GM21423 (cell line): ENCODE measurements at regions not wholly inside any gene's neighbourhood (a gene's known extent, or its start where the extent isn't known, plus 50 kb on each side); places are given as distances from the start of the nearest gene placed in this dataset.
"Not testable (repeated sequence)": the region's sequence is repeated elsewhere in the genome, so short reads cannot be mapped to it uniquely, and the experiment has no call there.

ENCODE experiments used
- ATAC-seq: cut with Tn5 transposase; IDR thresholded peaks from one replicate; pipeline ENCODE4 v1.9.1; 2021; ENCODE audit warnings: mild to moderate bottlenecking, moderate library complexity; ENCODE audit not compliant: unreplicated experiment

DNA sequence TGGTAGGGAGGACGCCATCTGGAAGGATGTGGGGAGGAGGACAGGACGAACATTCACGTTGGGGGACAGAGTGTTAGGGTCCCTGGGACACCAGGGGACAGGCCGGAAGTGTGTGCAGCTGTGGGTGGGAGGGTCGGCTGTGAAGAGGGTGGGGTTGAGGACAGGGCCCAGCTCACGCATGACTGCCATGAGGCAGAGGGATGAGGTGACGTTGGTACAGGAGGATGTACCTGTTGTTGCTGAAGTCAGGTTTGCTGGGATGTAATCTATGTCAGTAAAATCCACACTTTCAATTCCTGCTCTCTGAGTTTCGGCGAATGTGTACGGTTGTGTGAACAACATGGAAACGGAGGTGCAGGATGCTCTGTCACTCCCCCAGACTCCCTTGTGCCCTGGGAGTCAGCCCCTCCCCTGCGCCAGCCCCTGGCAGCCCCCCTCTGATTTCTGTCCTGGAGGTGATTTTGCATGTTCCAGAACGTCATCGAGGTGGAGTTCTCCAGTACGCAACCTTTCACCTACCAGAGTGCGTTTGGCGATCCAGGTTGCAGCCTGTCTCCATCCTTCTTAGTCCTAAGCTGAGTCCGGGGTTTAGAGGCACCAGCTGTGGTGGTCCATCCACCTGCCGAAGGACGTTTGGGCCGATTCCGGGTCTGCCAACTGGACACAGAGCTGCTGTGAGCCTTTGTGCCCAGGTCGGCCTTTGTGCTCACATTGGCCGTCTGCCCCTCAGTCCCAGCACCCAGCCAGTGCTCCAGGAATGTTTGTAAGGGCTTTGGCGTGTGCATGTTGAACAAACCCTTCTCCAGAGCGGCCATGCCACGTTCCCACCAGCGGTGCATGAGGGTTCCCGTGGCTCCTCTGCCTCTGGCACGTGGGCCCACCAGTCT is 203.2 kb downstream of the NPIPB11 start:
- ATAC-seq = not testable (repeated sequence)

DNA sequence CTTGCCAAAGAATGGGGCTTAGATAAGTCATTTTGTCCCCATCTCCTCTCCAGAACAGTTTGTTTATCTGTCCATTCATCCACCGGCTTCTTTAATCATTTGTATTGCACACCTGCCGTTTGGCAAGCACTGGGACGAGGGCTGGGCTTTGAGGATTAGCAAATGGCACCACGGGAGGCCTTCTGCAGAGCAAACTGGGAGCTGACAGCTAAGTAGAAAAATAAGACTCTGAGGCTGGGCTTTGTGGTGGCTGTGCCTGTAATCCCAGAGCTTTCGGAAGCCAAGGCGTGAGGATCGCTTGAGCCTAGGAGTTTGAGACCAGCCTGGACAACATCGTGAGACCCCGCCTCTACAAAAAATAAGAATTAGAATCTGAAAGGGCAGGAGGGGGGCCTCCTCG is 203.9 kb downstream of the NPIPB11 start:
- not testable (repeated sequence) for ATAC-seq

DNA sequence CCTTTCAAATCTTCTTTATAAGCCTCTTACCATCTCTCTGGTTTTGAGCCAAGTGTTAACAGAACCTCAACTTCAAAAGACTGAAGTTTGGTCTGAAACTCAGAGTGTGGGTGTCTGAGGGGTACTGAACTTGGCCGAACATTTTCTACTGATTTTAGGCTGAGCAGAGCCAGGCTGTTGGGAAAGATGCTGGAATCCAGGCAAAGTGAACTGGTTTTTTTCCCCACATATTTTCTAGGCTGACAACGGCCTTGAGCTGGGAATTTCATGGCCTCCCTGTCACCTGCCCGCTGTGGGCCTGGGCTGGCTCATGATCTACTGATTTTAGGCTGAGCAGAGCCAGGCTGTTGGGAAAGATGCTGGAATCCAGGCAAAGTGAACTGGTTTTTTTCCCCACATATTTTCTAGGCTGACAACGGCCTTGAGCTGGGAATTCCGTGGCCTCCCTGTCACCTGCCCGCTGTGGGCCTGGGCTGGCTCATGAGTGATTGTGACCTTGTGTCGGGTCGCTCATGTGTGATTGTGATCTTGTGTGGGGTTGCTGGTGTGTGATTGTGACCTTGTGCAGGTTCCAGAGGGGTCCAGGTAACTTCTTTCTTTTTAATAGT is 204.4 kb downstream of the NPIPB11 start:
- not testable (repeated sequence) for ATAC-seq

DNA sequence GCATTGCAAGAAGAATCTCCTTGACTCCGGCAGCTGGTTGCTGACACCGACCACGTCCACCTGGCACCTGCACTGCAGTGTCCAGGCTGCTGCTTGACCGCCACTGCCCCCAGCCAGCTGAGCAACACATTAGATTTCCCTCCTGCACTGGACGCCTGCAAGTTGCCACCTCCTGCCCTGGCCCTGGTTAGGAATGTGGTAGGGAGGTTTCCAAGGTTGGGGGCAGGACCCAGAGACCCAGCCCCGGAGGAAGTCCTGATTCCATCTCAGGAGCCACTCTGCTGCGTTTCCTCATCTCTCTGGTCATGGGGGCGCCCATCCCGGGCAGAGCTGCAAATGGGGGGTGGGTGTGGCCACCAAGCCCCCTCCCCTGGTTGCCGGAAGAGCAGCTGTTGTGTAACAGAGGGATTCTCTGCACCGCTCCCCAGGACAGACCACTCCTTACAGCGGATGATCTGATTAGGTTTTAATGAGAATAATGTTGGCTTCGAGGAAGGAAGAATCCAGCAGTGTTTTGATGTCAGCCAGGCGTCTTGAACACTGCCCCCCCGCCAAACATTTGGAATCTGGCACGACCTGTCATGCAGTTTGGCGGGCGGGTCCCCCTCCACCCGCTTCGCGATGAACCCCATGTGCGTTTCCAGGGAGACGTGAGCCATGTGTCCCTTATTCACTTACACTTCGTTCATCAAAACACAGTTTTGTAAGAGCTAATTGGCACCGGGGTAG is 205.1 kb downstream of the NPIPB11 start:
- ATAC-seq = not testable (repeated sequence)

DNA sequence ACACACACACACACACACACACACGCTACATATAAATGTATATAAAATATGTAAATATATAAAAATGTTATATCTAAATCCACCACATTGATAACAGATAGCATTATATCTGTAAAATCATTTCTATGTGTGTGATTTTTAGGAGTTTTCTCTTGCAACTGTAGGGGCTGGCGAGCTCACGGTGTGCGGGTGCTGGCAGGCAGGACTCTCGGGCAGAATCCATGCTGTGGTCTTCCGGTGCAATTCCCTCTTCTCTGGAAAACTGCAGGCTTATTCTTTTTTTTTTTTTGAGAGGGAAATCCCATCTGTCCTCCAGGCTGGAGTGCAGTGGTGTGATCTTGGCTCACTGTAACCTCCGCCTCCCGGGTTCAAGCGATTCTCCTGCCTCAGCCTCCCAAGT is 205.8 kb downstream of the NPIPB11 start:
- not testable (repeated sequence) for ATAC-seq

DNA sequence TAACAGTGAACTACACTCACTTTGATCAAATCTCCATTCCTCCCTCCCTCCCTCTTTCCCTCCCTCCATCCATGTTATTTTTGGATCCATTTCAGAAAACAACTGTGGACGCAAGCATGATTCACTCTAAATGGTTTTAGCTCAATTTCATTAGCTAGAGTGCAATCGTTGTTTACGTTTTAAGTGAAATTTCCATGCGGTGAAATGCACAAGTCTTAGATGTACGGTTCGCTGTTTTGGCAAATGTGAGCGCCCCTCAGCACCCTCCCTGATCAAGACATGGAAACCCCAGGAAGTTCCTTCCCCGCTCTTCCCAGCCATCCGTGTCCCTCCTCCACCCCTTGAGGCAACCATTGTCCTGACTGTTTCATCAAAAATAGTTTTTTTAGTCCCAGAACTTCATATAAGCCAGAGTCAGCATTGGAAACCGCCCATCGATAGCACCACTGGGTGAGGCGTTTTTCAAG is 206.3 kb downstream of the NPIPB11 start:
- ATAC-seq = not testable (repeated sequence)

DNA sequence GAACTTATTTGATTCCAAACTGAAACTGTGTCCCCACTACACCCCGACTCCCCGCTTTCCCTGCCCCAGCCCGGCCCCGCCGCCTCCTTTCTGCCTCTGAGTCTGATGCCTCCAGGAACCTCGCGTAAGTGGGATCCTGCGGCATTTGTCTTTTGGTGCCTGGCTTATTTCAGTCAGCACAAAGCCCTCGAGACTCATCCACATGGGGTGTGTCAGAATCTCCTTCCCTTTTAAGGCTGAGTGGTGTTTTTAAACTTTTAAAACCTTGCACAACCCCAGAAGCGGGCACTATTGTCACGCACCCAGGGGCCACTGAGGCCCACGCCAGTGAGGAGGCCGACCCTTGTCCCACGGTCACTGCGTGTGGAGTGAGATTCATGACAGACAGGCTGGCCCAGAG is 206.9 kb downstream of the NPIPB11 start:
- not testable (repeated sequence) for ATAC-seq

DNA sequence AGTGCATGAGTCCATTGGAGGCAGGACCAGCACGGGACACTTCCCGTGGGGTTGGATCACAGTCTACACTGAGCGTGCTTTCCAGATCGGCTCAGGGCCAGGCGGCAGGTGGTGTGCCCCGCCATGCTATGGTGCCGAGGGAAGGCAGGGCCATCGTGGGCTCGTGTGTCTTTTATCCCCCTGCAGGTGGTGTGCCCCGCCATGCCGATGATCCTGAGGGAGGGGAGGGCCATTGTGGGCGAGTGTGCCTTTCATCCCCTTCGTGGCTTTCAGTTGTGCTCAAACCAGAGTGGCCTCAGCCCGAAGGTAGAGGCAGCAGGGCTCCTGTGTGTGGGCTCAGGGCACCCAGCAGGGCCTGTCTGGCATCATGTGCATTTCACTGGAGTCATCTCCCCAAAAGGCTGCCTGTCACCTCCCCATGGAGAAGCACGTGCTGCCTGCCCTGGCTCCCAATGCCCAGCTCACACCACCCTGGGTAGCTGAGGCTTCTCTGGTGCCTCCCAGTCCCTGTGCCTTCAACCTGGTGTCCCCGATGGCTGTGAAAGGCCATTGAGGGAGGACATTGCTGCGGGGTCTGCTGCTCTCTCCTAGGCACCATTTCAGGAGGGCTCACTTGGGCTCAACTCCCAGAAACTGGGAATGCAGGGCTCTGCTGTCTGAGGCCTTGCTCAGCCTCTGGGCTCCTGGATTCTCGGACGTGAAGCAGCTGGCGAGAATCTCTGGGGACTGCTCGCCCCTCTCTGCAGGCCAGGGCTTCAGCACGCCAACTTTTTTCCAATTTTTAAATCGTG is 207.6 kb downstream of the NPIPB11 start:
- ATAC-seq = no peak

DNA sequence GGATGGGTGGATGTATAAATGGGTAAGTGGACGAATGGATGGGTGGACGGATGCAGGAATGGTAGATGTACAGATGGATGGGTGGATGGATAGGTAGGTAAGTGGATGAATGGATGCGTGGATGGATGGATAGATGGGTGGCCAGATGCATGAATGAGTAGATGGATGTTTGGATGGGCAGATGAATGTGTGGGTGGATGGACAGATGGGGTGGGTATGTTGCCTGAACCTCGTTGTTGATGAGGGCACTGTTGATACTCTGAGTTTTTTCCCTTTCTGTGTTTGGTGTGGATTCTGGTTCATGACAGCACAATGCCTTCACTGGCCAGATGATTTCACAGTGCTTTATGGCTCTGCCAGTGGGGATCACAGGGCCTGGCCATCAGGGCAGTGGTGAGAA is 208.3 kb downstream of the NPIPB11 start:
- no peak for ATAC-seq

DNA sequence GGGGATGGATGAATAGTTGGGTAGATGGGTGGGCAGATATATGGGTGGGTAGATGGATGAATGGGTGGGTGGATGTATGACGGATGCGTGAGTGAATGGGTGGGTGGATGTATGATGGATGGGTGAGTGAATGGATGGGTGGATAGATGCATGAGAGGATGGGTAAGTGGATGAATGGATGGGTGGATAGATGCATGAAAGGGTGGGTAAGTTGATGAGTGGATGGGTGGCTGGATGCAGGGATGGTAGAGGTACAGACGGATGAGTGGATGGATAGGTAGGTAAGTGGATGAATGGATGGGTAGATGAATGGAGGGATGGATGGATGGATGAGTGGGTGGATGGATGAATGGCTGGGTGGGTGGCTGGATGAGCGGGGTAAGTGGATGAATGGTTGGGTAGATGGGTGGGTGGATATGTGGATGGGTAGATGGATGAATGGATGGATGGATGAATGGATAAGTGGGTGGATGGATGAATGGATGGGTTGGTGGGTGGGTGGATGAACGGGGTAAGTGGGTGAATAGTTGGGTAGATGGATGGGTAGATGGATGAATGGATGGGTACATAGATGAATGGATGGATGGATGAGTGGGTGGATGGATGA is 208.9 kb downstream of the NPIPB11 start:
- not testable (repeated sequence) for ATAC-seq

DNA sequence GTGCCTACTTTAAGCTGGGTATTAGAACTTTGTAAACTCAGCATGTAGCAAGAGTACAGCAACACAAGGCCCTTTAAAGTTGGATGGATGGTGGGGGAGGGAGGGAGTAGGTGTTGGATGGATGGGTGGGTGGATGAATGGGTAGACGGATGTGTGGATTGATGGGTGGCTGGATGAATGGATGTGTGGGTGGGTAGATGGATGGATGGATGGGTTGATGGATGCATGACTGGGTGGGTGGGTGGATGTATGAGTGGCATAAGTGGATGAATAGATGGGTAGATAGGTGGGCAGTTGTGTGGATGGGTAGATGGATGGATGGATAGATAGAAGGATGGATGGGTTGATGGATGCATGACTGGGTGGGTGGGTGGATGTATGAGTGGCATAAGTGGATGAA is 209.8 kb downstream of the NPIPB11 start:
- not testable (repeated sequence) for ATAC-seq

DNA sequence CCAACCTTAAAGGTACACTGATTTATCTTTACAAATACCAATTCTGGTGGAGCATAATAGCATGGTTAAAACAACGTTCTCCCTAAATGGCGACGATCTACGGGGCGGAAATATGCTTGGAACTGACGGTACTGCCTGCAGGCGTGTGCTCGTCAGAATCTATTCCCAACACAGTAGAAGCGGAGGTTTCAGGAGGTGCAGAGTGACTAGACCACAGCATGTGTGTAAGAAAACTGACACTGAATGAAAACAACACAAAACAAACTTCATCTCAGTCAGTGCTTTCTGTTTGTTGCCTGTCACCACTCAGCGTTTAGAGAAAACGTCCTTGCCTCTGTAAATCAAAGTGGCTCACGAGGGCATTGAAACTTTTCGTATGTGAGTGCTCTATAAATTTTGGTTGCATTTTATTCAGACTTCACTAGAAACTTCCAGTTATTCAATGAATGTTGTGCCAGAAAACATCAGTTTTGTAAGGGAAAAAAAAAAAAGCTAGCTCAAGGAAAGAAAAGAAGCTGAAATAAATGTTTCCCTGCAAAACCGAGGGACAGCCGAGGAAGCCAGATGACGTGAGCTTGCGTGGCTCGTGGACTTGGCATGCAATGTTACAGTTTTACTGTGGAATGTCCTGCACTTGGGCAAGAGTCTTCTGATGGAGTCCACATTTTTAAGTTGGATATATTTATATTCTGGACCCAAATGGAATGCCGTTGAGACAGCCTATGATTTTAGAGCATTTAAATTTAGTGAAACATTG is 210.4 kb downstream of the LAT start:
- not testable (repeated sequence) for ATAC-seq

DNA sequence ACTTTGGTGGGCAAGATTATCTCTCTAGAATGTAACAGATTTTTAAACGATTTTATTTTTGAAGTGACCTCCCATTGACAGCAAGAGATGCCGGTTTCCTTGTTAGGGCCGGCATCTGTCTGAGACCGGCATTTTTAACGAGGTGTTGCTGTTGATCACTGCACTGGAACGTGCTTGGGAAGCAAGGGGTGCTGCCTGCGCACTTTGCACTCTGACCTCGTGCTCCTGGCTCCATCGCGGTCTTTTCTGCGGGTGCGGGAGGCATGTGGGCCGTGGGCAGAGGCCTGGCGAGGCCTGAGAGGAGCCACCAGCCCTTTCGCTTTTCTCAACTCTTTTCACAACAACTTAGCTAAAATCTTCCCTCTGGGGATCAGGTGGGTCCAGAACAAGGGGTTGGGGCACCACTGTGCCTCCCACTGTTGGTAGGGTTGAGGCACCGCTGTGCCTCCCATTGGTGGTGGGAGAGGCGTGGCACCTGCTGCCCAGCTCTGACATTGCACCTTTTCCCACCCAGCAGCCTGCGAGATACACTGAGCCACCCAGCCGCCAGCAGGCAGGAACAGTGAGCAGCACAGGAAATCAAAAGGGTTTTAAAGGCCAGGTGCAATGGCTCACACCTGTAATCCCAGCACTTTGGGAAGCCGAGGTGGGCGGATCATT is 209.5 kb downstream of the LAT start:
- ATAC-seq = not testable (repeated sequence)

DNA sequence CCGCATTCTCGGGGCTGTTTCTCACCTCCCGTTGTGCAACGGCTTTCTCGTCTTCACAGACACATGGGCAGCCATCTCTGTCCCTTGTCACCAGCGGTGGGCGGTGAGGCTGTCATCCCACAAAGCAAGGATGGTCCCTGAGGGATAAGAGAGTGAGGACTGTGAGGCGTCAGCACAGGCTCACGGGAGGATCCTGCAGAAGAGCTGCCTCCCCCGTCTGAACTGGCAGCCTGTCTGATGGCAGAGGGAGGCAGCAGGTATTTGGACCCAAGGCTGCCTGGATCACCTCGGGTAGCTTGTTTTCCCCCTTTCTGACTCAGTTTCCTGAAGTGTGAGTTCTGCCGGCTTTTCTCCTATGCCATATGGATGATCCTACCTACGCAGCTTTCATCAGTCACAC is 208.8 kb downstream of the LAT start:
- not testable (repeated sequence) for ATAC-seq

DNA sequence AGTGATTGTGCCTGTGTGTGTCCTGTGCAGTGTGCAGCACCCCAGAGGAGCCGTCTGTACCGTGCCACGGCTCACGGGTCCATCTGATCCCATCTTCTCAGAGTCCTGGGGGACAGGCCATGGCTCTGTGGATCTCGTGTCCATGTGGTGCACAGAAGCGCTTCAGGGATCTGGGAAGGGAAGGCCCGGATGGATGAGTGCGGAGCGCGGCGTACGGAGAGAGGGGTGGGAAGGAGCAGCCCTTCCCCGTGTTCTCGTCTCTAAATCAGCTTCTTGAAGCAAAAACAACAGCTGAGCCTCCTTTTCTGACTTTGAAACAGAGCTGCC is 208.4 kb downstream of the LAT start:
- not testable (repeated sequence) for ATAC-seq

DNA sequence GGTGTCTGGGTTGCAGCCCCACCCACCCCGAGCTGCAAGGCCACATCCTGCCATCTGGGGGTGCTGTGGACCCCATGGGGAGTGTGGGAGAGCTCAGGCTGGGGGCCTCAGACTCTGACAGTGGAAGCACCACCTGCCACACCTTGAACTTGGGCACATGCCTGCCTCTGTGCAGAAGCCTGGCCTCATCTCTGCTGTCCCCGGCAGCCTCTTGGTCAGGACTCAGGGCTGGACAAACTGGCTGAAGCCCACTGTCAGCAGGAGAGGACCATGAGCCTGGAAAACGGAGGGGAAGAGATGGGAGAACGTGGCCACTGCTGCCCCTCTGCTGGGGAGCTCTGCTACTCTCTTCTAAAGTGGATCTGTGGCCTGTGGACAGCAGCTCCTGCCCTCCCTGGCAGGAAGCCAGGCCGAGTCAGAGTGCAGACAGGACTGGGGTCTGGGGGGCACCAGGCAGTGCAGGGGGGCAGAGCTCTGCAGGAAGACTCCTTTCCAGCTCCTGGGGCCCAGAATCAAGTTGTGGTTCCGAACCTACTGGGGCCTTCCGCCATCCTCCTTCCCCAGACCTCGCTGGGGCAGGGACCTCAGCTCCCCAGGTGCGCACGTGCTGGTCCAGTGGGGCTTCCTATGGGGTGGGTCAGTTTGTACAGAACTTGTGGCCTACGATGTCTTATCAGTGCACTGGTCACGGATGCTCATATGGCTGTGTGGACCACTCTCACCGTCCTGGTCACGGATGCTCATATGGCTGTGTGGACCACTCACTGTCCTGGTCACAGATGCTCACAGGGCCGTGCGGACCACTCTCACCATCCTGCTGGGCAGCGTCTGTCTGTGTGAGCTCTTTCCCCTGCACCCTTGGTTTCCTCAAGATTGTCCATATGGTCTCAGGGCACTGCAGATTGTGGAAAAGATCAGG is 207.7 kb downstream of the LAT start:
- no peak for ATAC-seq

DNA sequence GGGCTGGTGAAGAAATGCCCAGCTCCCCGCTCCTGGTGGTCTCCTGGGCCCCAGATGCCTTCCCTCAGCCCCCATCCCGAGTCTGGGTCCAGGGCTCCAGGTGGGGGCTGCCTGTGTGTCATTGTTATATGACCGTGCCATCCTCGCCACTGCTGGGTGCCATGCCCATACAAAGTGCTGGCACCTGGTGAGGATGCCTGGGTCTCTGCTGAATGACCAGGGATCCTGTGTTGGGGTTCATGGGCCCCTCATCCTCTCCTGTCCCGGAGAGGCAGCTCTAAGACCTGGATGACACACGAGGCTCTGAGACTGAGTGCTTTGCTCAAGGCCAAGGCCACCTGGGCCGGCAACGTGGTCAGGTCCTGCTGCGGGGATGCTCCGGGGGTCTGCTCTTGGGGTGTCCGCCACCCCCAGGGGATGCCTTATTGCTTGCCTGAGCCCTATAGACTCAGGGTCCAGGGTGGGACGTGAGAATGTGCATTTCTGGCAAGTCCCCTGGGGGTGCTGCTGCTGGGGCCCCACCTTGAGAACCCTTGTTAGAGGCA is 206.9 kb downstream of the LAT start:
- ATAC-seq = not testable (repeated sequence)
